ENCODE measurements at regions not wholly inside any gene's neighbourhood (a gene's known extent, or its start where the extent isn't known, plus 50 kb on each side); places are given as distances from the start of the nearest gene placed in this dataset.

- H3K36me3 Mint-ChIP-seq: no peaks in the 10 kb centered on the region
- H3K9me3 Mint-ChIP-seq: peaks cover 8% of the 10 kb centered on the region
- ChIA-PET CTCF (no interaction called here), POLR2A (no interaction called here)
- DNase-seq (ENCODE audit: low spot score): no peak
- H3K27me3 Mint-ChIP-seq (ENCODE audit: low read depth): no peaks in the 10 kb centered on the region
- ATAC-seq: no peak
- H3K4me1 Mint-ChIP-seq: no peaks in the 10 kb centered on the region
- no peak overlapping the region for H3K4me3 Mint-ChIP-seq
- no peak overlapping the region for H3K27ac Mint-ChIP-seq
- TF ChIP-seq ESRRA (CRISPR knock-in tag; IDR thresholded peaks at IDR 0.05; ENCODE audit: borderline replicate concordance) (no peak), TP53 (CRISPR knock-in tag; IDR thresholded peaks at IDR 0.05) (no peak), ARID4B (CRISPR knock-in tag; IDR thresholded peaks at IDR 0.05; ENCODE audit: borderline replicate concordance) (no peak), CREM (CRISPR knock-in tag; IDR thresholded peaks at IDR 0.05) (no peak), CDX4 (CRISPR knock-in tag; IDR thresholded peaks at IDR 0.05; ENCODE audit: borderline replicate concordance) (no peak), ZNF396 (CRISPR knock-in tag; IDR thresholded peaks at IDR 0.05; ENCODE audit: borderline replicate concordance) (no peak), ATF1 (CRISPR knock-in tag; IDR thresholded peaks at IDR 0.05) (no peak), GTF2I (CRISPR knock-in tag; conservative IDR thresholded peaks at IDR 0.05) (no peak), ZNF121 (CRISPR knock-in tag; IDR thresholded peaks at IDR 0.05) (no peak)
Observed at GRCh38 chr20:52888096-52888495, 84.1 kb upstream of the TSHZ2 start.

GRCh38 chr20:52880997-52881396 lies 91.2 kb upstream of the TSHZ2 start:
- Mint-ChIP-seq H3K27ac (no peak overlapping the region), H3K36me3 (peaks cover 2% of the 10 kb centered on the region), H3K4me1 (0 out of 2 replicates have a peak, but pooled peaks cover 3% of the 10 kb centered on the region), H3K9me3 (peaks cover 6% of the 10 kb centered on the region), H3K4me3 (no peak overlapping the region), H3K27me3 (ENCODE audit: low read depth) (peaks cover 2% of the 10 kb centered on the region)
- no peak for TF ChIP-seq FOXP1 (CRISPR knock-in tag; IDR thresholded peaks at IDR 0.05; ENCODE audit: borderline replicate concordance)
- TF ChIP-seq ARID4B (CRISPR knock-in tag; IDR thresholded peaks at IDR 0.05; ENCODE audit: borderline replicate concordance): no peak
- no peak for TF ChIP-seq GTF2I (CRISPR knock-in tag; conservative IDR thresholded peaks at IDR 0.05)
- no peak for TF ChIP-seq RELA (CRISPR knock-in tag; IDR thresholded peaks at IDR 0.05; ENCODE audit: borderline replicate concordance)
- TF ChIP-seq ZNF263 (CRISPR knock-in tag; IDR thresholded peaks at IDR 0.05; ENCODE audit: low read depth): no peak
- no peak for TF ChIP-seq IRF1 (CRISPR knock-in tag; IDR thresholded peaks at IDR 0.05)
- TF ChIP-seq ZNF121 (CRISPR knock-in tag; IDR thresholded peaks at IDR 0.05): no peak
- DNase-seq (ENCODE audit: low spot score) (no peak), ATAC-seq (no peak)
- CTCF ChIA-PET: no interaction called here
- POLR2A ChIA-PET: no interaction called here

Measured in WTC11 (cell line).